ENCODE measurements at regions not wholly inside any gene's neighbourhood (a gene's known extent, or its start where the extent isn't known, plus 50 kb on each side); places are given as distances from the start of the nearest gene placed in this dataset.

DNA sequence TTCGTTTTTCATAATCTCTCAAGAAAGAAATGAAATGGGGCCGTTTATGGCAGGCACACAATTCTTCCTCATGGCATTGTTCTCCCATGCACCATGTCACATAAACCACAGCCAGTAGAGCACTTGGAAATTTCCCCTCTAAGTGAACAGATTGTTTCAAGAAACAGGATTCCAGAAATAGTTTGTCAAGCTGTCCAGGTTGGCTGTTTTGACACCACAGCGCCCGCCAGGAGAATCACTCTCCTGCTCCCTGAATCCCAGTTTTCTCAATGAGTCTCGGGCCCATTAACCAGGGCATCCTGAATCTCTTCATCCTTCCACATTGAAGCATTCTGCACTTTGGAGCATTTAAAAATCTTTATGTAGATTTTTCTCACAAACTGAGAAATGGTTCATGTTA is 172.2 kb upstream of the NEBL start:
- Histone ChIP-seq H3K9me3 (no peaks in the 10 kb centered on the region), H3K27ac (peak overlapping the region in 1 of 2 donors; percentile 55), H3K4me3 (no peak overlapping the region), H3K4me1 (peaks cover 0 to 19% of the 10 kb centered on the region in 2 donors), H3K36me3 (no peaks in the 10 kb centered on the region), H3K27me3 (no peaks in the 10 kb centered on the region)
- TF ChIP-seq, protein P1, sequence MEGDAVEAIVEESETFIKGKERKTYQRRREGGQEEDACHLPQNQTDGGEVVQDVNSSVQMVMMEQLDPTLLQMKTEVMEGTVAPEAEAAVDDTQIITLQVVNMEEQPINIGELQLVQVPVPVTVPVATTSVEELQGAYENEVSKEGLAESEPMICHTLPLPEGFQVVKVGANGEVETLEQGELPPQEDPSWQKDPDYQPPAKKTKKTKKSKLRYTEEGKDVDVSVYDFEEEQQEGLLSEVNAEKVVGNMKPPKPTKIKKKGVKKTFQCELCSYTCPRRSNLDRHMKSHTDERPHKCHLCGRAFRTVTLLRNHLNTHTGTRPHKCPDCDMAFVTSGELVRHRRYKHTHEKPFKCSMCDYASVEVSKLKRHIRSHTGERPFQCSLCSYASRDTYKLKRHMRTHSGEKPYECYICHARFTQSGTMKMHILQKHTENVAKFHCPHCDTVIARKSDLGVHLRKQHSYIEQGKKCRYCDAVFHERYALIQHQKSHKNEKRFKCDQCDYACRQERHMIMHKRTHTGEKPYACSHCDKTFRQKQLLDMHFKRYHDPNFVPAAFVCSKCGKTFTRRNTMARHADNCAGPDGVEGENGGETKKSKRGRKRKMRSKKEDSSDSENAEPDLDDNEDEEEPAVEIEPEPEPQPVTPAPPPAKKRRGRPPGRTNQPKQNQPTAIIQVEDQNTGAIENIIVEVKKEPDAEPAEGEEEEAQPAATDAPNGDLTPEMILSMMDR (IDR thresholded peaks at IDR 0.05) = no peak
- DNase-seq (ENCODE audit: low spot score) = no peak

DNA sequence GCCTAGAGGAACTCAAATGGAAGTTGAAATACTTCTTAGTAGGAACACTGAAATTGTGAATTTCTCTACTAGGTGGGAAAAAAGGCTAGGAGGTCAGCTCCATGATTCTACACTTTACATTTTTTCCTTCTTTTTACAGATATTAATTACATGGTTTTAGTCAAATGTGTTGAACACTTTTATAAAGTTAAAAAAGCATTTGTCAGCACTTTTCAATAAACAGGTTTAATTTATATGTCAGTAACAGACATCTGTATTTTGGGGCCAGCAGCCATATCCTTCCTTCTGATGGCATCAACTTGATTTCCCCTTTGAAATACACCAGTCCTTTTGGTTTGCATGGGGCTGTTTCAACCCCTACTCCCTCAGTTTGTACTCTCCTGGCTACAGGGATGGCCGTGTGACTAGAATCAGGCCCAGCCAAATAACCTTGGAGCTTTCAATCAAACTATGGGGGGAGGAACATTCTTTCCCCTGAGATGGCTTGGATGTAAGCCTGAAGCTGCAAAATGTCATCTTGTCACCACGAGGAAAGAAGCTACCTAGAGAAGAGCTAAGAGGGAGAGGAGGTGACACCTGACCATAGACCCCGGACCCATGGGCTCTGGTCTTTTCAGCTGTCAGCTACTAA is 171.0 kb upstream of the NEBL start:
- peak overlapping the region in 1 of 2 donors; percentile 55 for H3K27ac ChIP-seq
- DNase-seq (ENCODE audit: low spot score) = no peak
- no peaks in the 10 kb centered on the region for H3K27me3 ChIP-seq
- peaks cover 0 to 19% of the 10 kb centered on the region in 2 donors for H3K4me1 ChIP-seq
- no peaks in the 10 kb centered on the region for H3K36me3 ChIP-seq
- no peak overlapping the region for H3K4me3 ChIP-seq
- TF ChIP-seq, protein P1 (IDR thresholded peaks at IDR 0.05) = no peak
- no peaks in the 10 kb centered on the region for H3K9me3 ChIP-seq

DNA sequence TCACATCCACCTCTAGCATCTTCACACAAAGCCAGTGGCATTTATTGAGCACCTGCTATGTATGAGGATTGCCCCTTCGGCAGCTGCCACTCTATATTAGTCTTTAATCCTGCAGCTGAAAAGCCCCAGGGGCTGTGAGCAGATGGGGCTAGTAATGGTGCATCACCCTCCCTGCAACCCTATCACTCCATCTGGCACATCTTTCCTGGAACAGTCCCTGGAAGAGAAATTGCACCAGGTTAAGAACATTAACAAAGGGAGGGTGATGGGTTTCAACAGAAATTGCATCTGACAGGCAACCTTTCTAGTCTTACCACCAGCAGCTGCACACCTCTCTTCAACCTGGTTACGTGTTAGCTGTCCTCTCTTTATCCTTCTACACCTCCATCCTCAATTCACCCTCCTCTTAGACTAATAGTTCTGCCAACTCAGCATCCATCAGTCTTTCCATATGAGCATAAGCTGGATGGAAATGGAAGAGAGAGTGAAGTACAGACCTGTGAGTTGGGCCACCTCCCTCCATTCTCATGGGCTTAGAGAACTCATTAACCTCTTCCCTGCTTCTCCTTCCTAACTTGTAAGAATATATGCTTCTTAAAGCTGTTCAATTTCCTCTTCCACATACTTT is 168.6 kb upstream of the NEBL start:
- no peak for DNase-seq (ENCODE audit: low spot score)
- Histone ChIP-seq H3K4me3 (no peak overlapping the region), H3K27ac (no peak overlapping the region), H3K27me3 (no peaks in the 10 kb centered on the region), H3K36me3 (no peaks in the 10 kb centered on the region), H3K4me1 (peaks cover 0 to 16% of the 10 kb centered on the region in 2 donors), H3K9me3 (no peaks in the 10 kb centered on the region)
- TF ChIP-seq, protein P1 (IDR thresholded peaks at IDR 0.05) = no peak

DNA sequence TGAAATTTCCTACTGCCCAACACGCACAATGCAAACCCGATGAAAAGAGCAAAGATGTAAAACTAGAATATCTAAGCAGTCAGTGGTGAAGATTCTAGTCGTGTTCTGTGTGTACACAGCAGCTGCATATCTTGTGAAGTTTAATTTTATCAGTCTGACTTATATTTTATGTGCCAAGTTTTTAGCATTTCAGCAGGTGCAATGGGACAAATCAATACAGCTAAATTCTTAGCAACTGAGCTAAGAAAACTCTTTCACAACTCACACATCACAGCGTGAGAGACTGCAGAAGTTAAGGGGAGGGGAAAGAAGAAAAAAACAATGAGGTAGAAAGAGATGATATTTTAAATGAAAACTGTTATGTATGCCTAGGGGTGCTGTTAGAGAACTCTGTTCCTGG is 164.9 kb upstream of the NEBL start:
- no peak for DNase-seq (ENCODE audit: low spot score)
- H3K4me1 ChIP-seq = no peaks in the 10 kb centered on the region
- no peaks in the 10 kb centered on the region for H3K36me3 ChIP-seq
- H3K27ac ChIP-seq = no peak overlapping the region
- H3K27me3 ChIP-seq = no peaks in the 10 kb centered on the region
- H3K9me3 ChIP-seq = peaks cover 0 to 14% of the 10 kb centered on the region in 2 donors
- TF ChIP-seq, protein P1 (IDR thresholded peaks at IDR 0.05) = no peak
- no peak overlapping the region for H3K4me3 ChIP-seq

DNA sequence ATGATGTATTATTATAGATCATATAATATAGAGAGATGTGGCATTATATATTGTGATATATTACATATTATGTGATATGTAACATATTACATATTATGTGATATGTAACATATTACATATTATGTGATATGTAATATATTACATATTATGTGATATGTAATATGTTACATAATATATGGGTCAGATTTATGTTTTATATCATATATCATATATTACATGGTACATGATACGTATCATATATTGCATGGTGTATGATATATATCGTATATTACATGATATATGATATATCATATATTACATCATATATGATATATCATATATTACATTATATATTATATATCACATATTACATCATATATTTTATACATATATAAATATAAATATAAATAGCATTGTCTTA is 164.1 kb upstream of the NEBL start:
- no peaks in the 10 kb centered on the region for H3K36me3 ChIP-seq
- H3K4me1 ChIP-seq = no peaks in the 10 kb centered on the region
- no peak overlapping the region for H3K27ac ChIP-seq
- H3K9me3 ChIP-seq = peaks cover 0 to 14% of the 10 kb centered on the region in 2 donors
- TF ChIP-seq, protein P1 (IDR thresholded peaks at IDR 0.05) = no peak
- no peak overlapping the region for H3K4me3 ChIP-seq
- no peak for DNase-seq (ENCODE audit: low spot score)
- H3K27me3 ChIP-seq = no peaks in the 10 kb centered on the region

Data from right atrium auricular region (tissue), 2 donors.